IMR-90 (cell line): ENCODE measurements at regions not wholly inside any gene's neighbourhood (a gene's known extent, or its start where the extent isn't known, plus 50 kb on each side); places are given as distances from the start of the nearest gene placed in this dataset.

Source experiments
- ATAC-seq: fragments of 200-7000 bp; cut with Tn5 transposase; 2 replicates; pipeline ENCODE4 v1.9.1; 2020; ENCODE audit warnings: low read depth, mild to moderate bottlenecking, moderate library complexity
- BruUV-seq: library from RNA; stranded (reverse); fragments of 400-500 nt; replicated peaks from 2 replicates; lab custom pipeline; 2021; lab: Mats Ljungman, UMichigan
- CTCF ChIA-PET: fragments of 300-600 bp; formaldehyde crosslinking; extraction: SDS; loops from one replicate; lab custom pipeline; 2021; ENCODE audit warnings: antibody characterized with exemption; lab: Yijun Ruan, JAX
- POLR2A ChIA-PET: fragments of 300-600 bp; sonication (Branson Sonifier 250); formaldehyde crosslinking; loops from one replicate; lab custom pipeline; 2022; ENCODE audit warnings: antibody characterized with exemption; ENCODE audit not compliant: unreplicated experiment; lab: Charles Lee
- DNase-seq: peaks from one replicate; pipeline ENCODE4 v3.0.0; 2013
- H2AFZ ChIP-seq: replicated peaks from 2 replicates; pipeline ENCODE3; 2013; ENCODE audit warnings: low read length, mild to moderate bottlenecking; ENCODE audit not compliant: poor library complexity
- H2AK5ac ChIP-seq: 2 replicates; pipeline ENCODE4 v1.6.1; 2013; ENCODE audit warnings: low read depth, low read length, inconsistent platforms
- H2AK9ac ChIP-seq: replicated peaks from 2 replicates; pipeline ENCODE3; 2013; ENCODE audit warnings: mild to moderate bottlenecking, low read depth, low read length, moderate library complexity; ENCODE audit not compliant: poor library complexity
- H2BK120ac ChIP-seq: 2 replicates; pipeline ENCODE4 v1.6.1; 2013; ENCODE audit warnings: low read depth, low read length, inconsistent platforms
- H2BK15ac ChIP-seq: 3 replicates; pipeline ENCODE4 v1.6.1; 2013; ENCODE audit warnings: low read depth, low read length, inconsistent platforms
- H2BK20ac ChIP-seq: 2 replicates; pipeline ENCODE4 v1.6.1; 2013; ENCODE audit warnings: low read depth, mild to moderate bottlenecking, inconsistent platforms, low read length, moderate library complexity
- H2BK5ac ChIP-seq: 2 replicates; pipeline ENCODE4 v1.6.1; 2013; ENCODE audit warnings: mild to moderate bottlenecking, low read depth, low read length, inconsistent platforms; ENCODE audit not compliant: poor library complexity, severe bottlenecking
- H3K14ac ChIP-seq: replicated peaks from 2 replicates; pipeline ENCODE4 v1.6.1; 2013; ENCODE audit warnings: low read depth, low read length, inconsistent platforms
- H3K18ac ChIP-seq: 2 replicates; pipeline ENCODE4 v1.6.1; 2013; ENCODE audit warnings: low read depth, low read length, control low read depth
- H3K23ac ChIP-seq: 2 replicates; pipeline ENCODE4 v1.6.1; 2013; ENCODE audit warnings: low read depth, low read length, inconsistent platforms
- H3K27ac ChIP-seq: 2 replicates; pipeline ENCODE4 v1.5.1; 2013; ENCODE audit warnings: mild to moderate bottlenecking, control low read depth, low read length; ENCODE audit not compliant: insufficient read depth
- H3K27me3 ChIP-seq: 2 replicates; pipeline ENCODE4 v1.6.1; 2013; ENCODE audit warnings: low read length; ENCODE audit not compliant: control insufficient read depth, insufficient read depth
- H3K36me3 ChIP-seq: 2 replicates; pipeline ENCODE4 v1.6.1; 2013; ENCODE audit warnings: low read length, mixed read lengths; ENCODE audit not compliant: control insufficient read depth, insufficient read depth
- H3K4ac ChIP-seq: 2 replicates; pipeline ENCODE4 v1.6.1; 2013; ENCODE audit warnings: low read depth, low read length, inconsistent platforms
- H3K4me1 ChIP-seq: 2 replicates; pipeline ENCODE4 v1.6.1; 2013; ENCODE audit warnings: low read length, mixed read lengths; ENCODE audit not compliant: control insufficient read depth, insufficient read depth
- H3K4me2 ChIP-seq: 2 replicates; pipeline ENCODE4 v1.6.1; 2013; ENCODE audit warnings: low read depth, mild to moderate bottlenecking, control low read depth, low read length, moderate library complexity
- H3K4me3 ChIP-seq: 2 replicates; pipeline ENCODE4 v1.5.1; 2013; ENCODE audit warnings: low read depth, mild to moderate bottlenecking, control low read depth, low read length, moderate library complexity; ENCODE audit not compliant: insufficient read depth
- H3K56ac ChIP-seq: 2 replicates; pipeline ENCODE4 v1.6.1; 2013; ENCODE audit warnings: low read length, inconsistent platforms; ENCODE audit not compliant: insufficient read depth; ENCODE audit errors: extremely low read depth
- H3K79me1 ChIP-seq, 2 experiments: 2 replicates each; pipeline ENCODE4 v1.6.1; 2013; ENCODE audit warnings: low read length in 2 of 2, inconsistent platforms in 1 of 2, low read depth in 1 of 2
- H3K9ac ChIP-seq: 2 replicates; pipeline ENCODE4 v1.6.1; 2013; ENCODE audit warnings: low read depth, low read length, control low read depth
- H3K9me1 ChIP-seq: 2 replicates; pipeline ENCODE4 v1.6.1; 2013; ENCODE audit warnings: low read length, inconsistent platforms; ENCODE audit not compliant: insufficient read depth
- H3K9me3 ChIP-seq: 2 replicates; pipeline ENCODE4 v1.6.1; 2013; ENCODE audit warnings: low read length; ENCODE audit not compliant: control insufficient read depth, insufficient read depth
- H4K20me1 ChIP-seq: 2 replicates; pipeline ENCODE4 v1.6.1; 2013; ENCODE audit warnings: low read length, inconsistent platforms; ENCODE audit not compliant: insufficient read depth
- H4K5ac ChIP-seq: 2 replicates; pipeline ENCODE4 v1.6.1; 2013; ENCODE audit warnings: mild to moderate bottlenecking, low read depth, low read length, control low read depth
- H4K8ac ChIP-seq, 2 experiments: 2 replicates each; pipeline ENCODE4 v1.6.1; 2013; ENCODE audit warnings: low read depth in 2 of 2, low read length in 2 of 2, control low read depth in 1 of 2, inconsistent platforms in 1 of 2
- H4K91ac ChIP-seq: 2 replicates; pipeline ENCODE4 v1.6.1; 2013; ENCODE audit warnings: low read depth, low read length, inconsistent platforms; ENCODE audit not compliant: insufficient read depth
- BHLHE40 ChIP-seq: fragments of 150-350 bp; IDR thresholded peaks from 2 replicates; pipeline ENCODE4 v1.6.1; 2016; ENCODE audit warnings: mild to moderate bottlenecking, low read depth, low read length
- CEBPB ChIP-seq: IDR thresholded peaks from 2 replicates; pipeline ENCODE4 v1.6.1; 2012; ENCODE audit warnings: low read depth, low read length, improper control_type of control experiment
- CHD1 ChIP-seq: IDR thresholded peaks from 2 replicates; pipeline ENCODE4 v1.6.1; 2012; ENCODE audit warnings: low read depth, low read length, improper control_type of control experiment
- FOS ChIP-seq: fragments of 150-350 bp; IDR thresholded peaks from 2 replicates; pipeline ENCODE4 v1.6.1; 2016; ENCODE audit warnings: low read depth, low read length
- MAFK ChIP-seq: IDR thresholded peaks from 2 replicates; pipeline ENCODE4 v1.6.1; 2012; ENCODE audit warnings: low read depth, low read length, improper control_type of control experiment
- NFE2L2 ChIP-seq: fragments of 150-350 bp; IDR thresholded peaks from 2 replicates; pipeline ENCODE4 v1.6.1; 2016; ENCODE audit warnings: low read depth, mild to moderate bottlenecking, low read length
- RCOR1 ChIP-seq: IDR thresholded peaks from 2 replicates; pipeline ENCODE4 v1.6.1; 2012; ENCODE audit warnings: mild to moderate bottlenecking, low read length, improper control_type of control experiment; ENCODE audit not compliant: insufficient replicate concordance
- WGBS, 2 experiments: methylation state at CpG; one replicate each; pipeline versions ENCODE4 v1.1.5 to v1.1.7; 2013; ENCODE audit warnings: missing lambda C conversion rate in 2 of 2; ENCODE audit not compliant: insufficient read length in 1 of 2; ENCODE audit errors: extremely low coverage in 2 of 2; 5-methylcytosine and 5-hydroxymethylcytosine counted together
- dilution Hi-C: fragments of 300-500 bp; cut with HindIII; formaldehyde crosslinking; loops from one replicate; pipeline ENCODE4 v1.14.3; 2018; ENCODE audit warnings: low sequenced_read_pairs; ENCODE audit not compliant: unreplicated experiment
- in situ Hi-C: fragments of 300-500 bp; cut with MboI; formaldehyde crosslinking; loops from 3 replicates; pipeline ENCODE4 v1.14.3; 2019; ENCODE audit warnings: low sequenced_read_pairs, inconsistent platforms, mixed read lengths
- intact Hi-C: fragments of 100-400 bp; cut with micrococcal nuclease; formaldehyde crosslinking; loops from 2 replicates; pipeline ENCODE4 v1.10.0; 2022
- TF ChIP-seq, protein P1 (sequence below): conservative IDR thresholded peaks from 2 replicates; pipeline ENCODE4 v1.5.1; 2012; ENCODE audit warnings: mild to moderate bottlenecking, low read depth, low read length, improper control_type of control experiment
- TF ChIP-seq, protein P2 (sequence below): fragments of 150-350 bp; IDR thresholded peaks from 2 replicates; pipeline ENCODE4 v1.6.1; 2017; ENCODE audit warnings: mild to moderate bottlenecking, antibody characterized with exemption, low read length, low read depth

DNA sequence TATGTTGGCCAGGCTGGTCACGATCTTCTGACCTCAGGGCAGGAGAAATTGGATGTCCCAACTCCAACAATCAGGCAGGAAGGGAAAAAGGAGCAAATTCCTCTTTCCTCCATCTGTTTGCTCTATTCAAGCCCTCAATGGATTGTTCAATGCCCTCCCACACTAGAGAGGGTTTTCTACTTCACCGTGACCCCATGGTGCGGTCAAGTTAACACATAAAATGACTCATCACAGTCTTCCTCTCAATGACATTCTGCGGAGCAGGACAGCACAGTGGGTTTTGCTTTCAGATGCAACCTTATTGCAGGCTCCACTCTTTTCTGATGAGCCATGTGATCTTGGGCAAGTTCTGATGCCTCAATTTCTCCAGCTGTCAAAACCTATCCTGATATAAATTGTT is 364.9 kb downstream of the ANKRD30A start:
- H2AK9ac ChIP-seq = no peak overlapping the region
- ChIA-PET CTCF (no interaction called here), POLR2A (no interaction called here)
- no peaks in the 10 kb centered on the region for H3K4me1 ChIP-seq
- no peak overlapping the region for H2BK15ac ChIP-seq
- dilution Hi-C loops = no loop called here
- H3K27me3 ChIP-seq = no peaks in the 10 kb centered on the region
- H3K36me3 ChIP-seq = no peaks in the 10 kb centered on the region
- H4K91ac ChIP-seq = no peak overlapping the region
- no peak overlapping the region for H2AK5ac ChIP-seq
- intact Hi-C loops = no loop called here
- BruUV-seq = no TSS peak
- H3K27ac ChIP-seq = no peak overlapping the region
- no peak overlapping the region for H4K5ac ChIP-seq
- ATAC-seq (no peak), DNase-seq (no peak)
- TF ChIP-seq MAFK = no peak
- no peak for TF ChIP-seq NFE2L2
- TF ChIP-seq, protein P1, sequence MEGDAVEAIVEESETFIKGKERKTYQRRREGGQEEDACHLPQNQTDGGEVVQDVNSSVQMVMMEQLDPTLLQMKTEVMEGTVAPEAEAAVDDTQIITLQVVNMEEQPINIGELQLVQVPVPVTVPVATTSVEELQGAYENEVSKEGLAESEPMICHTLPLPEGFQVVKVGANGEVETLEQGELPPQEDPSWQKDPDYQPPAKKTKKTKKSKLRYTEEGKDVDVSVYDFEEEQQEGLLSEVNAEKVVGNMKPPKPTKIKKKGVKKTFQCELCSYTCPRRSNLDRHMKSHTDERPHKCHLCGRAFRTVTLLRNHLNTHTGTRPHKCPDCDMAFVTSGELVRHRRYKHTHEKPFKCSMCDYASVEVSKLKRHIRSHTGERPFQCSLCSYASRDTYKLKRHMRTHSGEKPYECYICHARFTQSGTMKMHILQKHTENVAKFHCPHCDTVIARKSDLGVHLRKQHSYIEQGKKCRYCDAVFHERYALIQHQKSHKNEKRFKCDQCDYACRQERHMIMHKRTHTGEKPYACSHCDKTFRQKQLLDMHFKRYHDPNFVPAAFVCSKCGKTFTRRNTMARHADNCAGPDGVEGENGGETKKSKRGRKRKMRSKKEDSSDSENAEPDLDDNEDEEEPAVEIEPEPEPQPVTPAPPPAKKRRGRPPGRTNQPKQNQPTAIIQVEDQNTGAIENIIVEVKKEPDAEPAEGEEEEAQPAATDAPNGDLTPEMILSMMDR = no peak
- no peak for TF ChIP-seq FOS
- TF ChIP-seq BHLHE40 = no peak
- TF ChIP-seq CEBPB = no peak
- TF ChIP-seq, protein P2, sequence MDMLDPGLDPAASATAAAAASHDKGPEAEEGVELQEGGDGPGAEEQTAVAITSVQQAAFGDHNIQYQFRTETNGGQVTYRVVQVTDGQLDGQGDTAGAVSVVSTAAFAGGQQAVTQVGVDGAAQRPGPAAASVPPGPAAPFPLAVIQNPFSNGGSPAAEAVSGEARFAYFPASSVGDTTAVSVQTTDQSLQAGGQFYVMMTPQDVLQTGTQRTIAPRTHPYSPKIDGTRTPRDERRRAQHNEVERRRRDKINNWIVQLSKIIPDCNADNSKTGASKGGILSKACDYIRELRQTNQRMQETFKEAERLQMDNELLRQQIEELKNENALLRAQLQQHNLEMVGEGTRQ = no peak
- no peak for TF ChIP-seq RCOR1
- TF ChIP-seq CHD1 = no peak
- H2AFZ ChIP-seq = no peak overlapping the region
- H3K56ac ChIP-seq = no peak overlapping the region
- no peak overlapping the region for H3K9ac ChIP-seq
- H4K8ac ChIP-seq = no peak overlapping the region
- WGBS, 2 experiments = 100% methylated on average over 1 of the region's 4 CpGs; no CpG with 5 or more reads in 1 of the 2 experiments
- no peak overlapping the region for H3K23ac ChIP-seq
- no peak overlapping the region for H3K4me3 ChIP-seq
- no peak overlapping the region for H2BK120ac ChIP-seq
- H3K18ac ChIP-seq = no peak overlapping the region
- H3K4me2 ChIP-seq = no peak overlapping the region
- H3K9me3 ChIP-seq = peaks cover 14% of the 10 kb centered on the region
- H3K79me1 ChIP-seq = no peaks in the 10 kb centered on the region
- H3K9me1 ChIP-seq = no peaks in the 10 kb centered on the region
- no peak overlapping the region for H3K14ac ChIP-seq
- no peak overlapping the region for H2BK5ac ChIP-seq
- H2BK20ac ChIP-seq = no peak overlapping the region
- no peaks in the 10 kb centered on the region for H4K20me1 ChIP-seq
- in situ Hi-C loops = no loop called here
- no peak overlapping the region for H3K4ac ChIP-seq
